MM.1S (cell line): ENCODE measurements at regions not wholly inside any gene's neighbourhood (a gene's known extent, or its start where the extent isn't known, plus 50 kb on each side); places are given as distances from the start of the nearest gene placed in this dataset.

Experiments used
- CTCF ChIP-seq: fragments of 300-600 bp; sonication (generic); IDR thresholded peaks from 2 replicates; pipeline ENCODE4 v1.5.1; 2016; ENCODE audit warnings: antibody characterized with exemption, low read length, mixed read lengths
- EZH2 ChIP-seq: fragments of 300-600 bp; sonication (generic); optimal IDR thresholded peaks from 2 replicates; pipeline ENCODE3; 2017; ENCODE audit warnings: low read depth, mild to moderate bottlenecking, antibody characterized with exemption, low read length, mixed read lengths

GRCh38 chr2:209141818-209142217 lies 282.0 kb upstream of the MAP2 start:
- TF ChIP-seq CTCF: no peak
- no peak for TF ChIP-seq EZH2
